Erythroblast (primary cell): ENCODE measurements at regions not wholly inside any gene's neighbourhood (a gene's known extent, or its start where the extent isn't known, plus 50 kb on each side); places are given as distances from the start of the nearest gene placed in this dataset.
A peak's percentile ranks its signal among the peaks of the same experiment; 100 is the strongest.

Source experiments
- DNase-seq, 2 experiments: peaks; one replicate each; lab custom pipeline; 2025; lab: John Stamatoyannopoulos, UW
- GATA1 ChIP-seq: IDR thresholded peaks from 2 replicates; pipeline ENCODE4 v1.6.1; 2011; ENCODE audit warnings: low read depth, mild to moderate bottlenecking, control low read depth, low read length, moderate library complexity
- POLR2A ChIP-seq: IDR thresholded peaks from 2 replicates; pipeline ENCODE4 v1.6.1; 2011; ENCODE audit warnings: mild to moderate bottlenecking, low read length

- DNase-seq: no peak
- TF ChIP-seq POLR2A: no peak
- TF ChIP-seq GATA1: no peak
Measured at GRCh38 chr1:82718719-82719419, 918.1 kb downstream of the ADGRL2 start.

- DNase-seq: no peak
- TF ChIP-seq GATA1 (no peak), POLR2A (no peak)
Measured at GRCh38 chr1:82710091-82710490, 909.4 kb downstream of the ADGRL2 start.

GRCh38 chr1:82707681-82708080 lies 906.9 kb downstream of the ADGRL2 start:
- DNase-seq: no peak
- TF ChIP-seq POLR2A: no peak

GRCh38 chr1:82706741-82707140 lies 906.0 kb downstream of the ADGRL2 start:
- no peak for DNase-seq
- TF ChIP-seq GATA1 (no peak), POLR2A (no peak)

GRCh38 chr1:82704966-82705365 lies 904.2 kb downstream of the ADGRL2 start:
- no peak for DNase-seq
- TF ChIP-seq POLR2A: no peak
- TF ChIP-seq GATA1: no peak

GRCh38 chr1:82704393-82704792 lies 903.7 kb downstream of the ADGRL2 start:
- no peak for TF ChIP-seq POLR2A
- no peak for TF ChIP-seq GATA1
- no peak for DNase-seq

- DNase-seq: no peak
- TF ChIP-seq POLR2A: no peak
Measured at GRCh38 chr1:82703951-82704350, 903.2 kb downstream of the ADGRL2 start.

GRCh38 chr1:82700476-82700875 lies 899.7 kb downstream of the ADGRL2 start:
- no peak for DNase-seq
- TF ChIP-seq GATA1 (no peak), POLR2A (no peak)

- no peak for TF ChIP-seq POLR2A
- no peak for DNase-seq
Measured at GRCh38 chr1:82697965-82698364, 897.2 kb downstream of the ADGRL2 start.

- DNase-seq: no peak
- TF ChIP-seq GATA1: no peak
- TF ChIP-seq POLR2A: no peak
Measured at GRCh38 chr1:82695443-82695842, 894.7 kb downstream of the ADGRL2 start.

- TF ChIP-seq GATA1 (no peak), POLR2A (no peak)
- DNase-seq: no peak
Measured at GRCh38 chr1:82690411-82690810, 889.7 kb downstream of the ADGRL2 start.

GRCh38 chr1:82689217-82689616 lies 888.5 kb downstream of the ADGRL2 start:
- peak in 1 of 2 experiments; percentile 1 for DNase-seq
- TF ChIP-seq GATA1 (no peak), POLR2A (no peak)

- DNase-seq: peak in 1 of 2 experiments; percentile 51
- TF ChIP-seq POLR2A (no peak), GATA1 (no peak)
Measured at GRCh38 chr1:82686774-82687173, 886.0 kb downstream of the ADGRL2 start.

GRCh38 chr1:82646888-82647287 lies 846.2 kb downstream of the ADGRL2 start:
- TF ChIP-seq POLR2A (no peak), GATA1 (no peak)
- DNase-seq: no peak

- no peak for DNase-seq
- TF ChIP-seq POLR2A: no peak
- no peak for TF ChIP-seq GATA1
Measured at GRCh38 chr1:82646336-82646735, 845.6 kb downstream of the ADGRL2 start.
